PC-3 (cell line): ENCODE measurements at regions not wholly inside any gene's neighbourhood (a gene's known extent, or its start where the extent isn't known, plus 50 kb on each side); places are given as distances from the start of the nearest gene placed in this dataset.

Experiments
- ATAC-seq: fragments of 200-7000 bp; cut with Tn5 transposase; 2 replicates; pipeline ENCODE4 v1.9.1; 2020; ENCODE audit warnings: mild to moderate bottlenecking, moderate library complexity
- BruUV-seq: library from RNA; stranded (reverse); fragments of 400-500 nt; replicated peaks from 2 replicates; lab custom pipeline; 2021; lab: Mats Ljungman, UMichigan
- CTCF ChIA-PET: fragments of 300-600 bp; sonication (Branson Sonifier 250); formaldehyde crosslinking; loops from one replicate; lab custom pipeline; 2022; ENCODE audit warnings: antibody characterized with exemption; lab: Charles Lee
- POLR2A ChIA-PET: fragments of 300-600 bp; sonication (Branson Sonifier 250); formaldehyde crosslinking; loops from one replicate; lab custom pipeline; 2022; ENCODE audit warnings: antibody characterized with exemption; ENCODE audit not compliant: unreplicated experiment; lab: Charles Lee
- DNase-seq: peaks from one replicate; pipeline ENCODE4 v3.0.0-alpha.2; 2015
- H2AFZ ChIP-seq: fragments of 300-600 bp; sonication (generic); 2 replicates; pipeline ENCODE4 v1.6.0; 2016; ENCODE audit warnings: antibody characterized with exemption, low read length
- H3F3A ChIP-seq: fragments of 300-600 bp; sonication (generic); one replicate; pipeline ENCODE4 v1.6.0; 2017; ENCODE audit warnings: antibody characterized with exemption, low read length, control low read depth, mild to moderate bottlenecking; ENCODE audit not compliant: unreplicated experiment
- H3K27ac ChIP-seq: fragments of 300-600 bp; sonication (generic); 2 replicates; pipeline ENCODE4 v1.5.1; 2016; ENCODE audit warnings: mild to moderate bottlenecking, low read length
- H3K27me3 ChIP-seq: fragments of 300-600 bp; sonication (generic); 2 replicates; pipeline ENCODE4 v1.6.1; 2016; ENCODE audit warnings: low read length, mixed read lengths
- H3K36me3 ChIP-seq: fragments of 300-600 bp; sonication (generic); 2 replicates; pipeline ENCODE4 v1.6.1; 2016; ENCODE audit warnings: low read depth, mixed run types, low read length, mixed read lengths
- H3K4me1 ChIP-seq: fragments of 300-600 bp; sonication (generic); 2 replicates; pipeline ENCODE4 v1.5.1; 2016; ENCODE audit warnings: low read length; ENCODE audit not compliant: insufficient read depth
- H3K4me2 ChIP-seq: fragments of 300-600 bp; sonication (generic); 2 replicates; pipeline ENCODE4 v1.6.0; 2016; ENCODE audit warnings: low read length
- H3K4me3 ChIP-seq: fragments of 300-600 bp; sonication (generic); 2 replicates; pipeline ENCODE4 v1.5.1; 2016; ENCODE audit warnings: mild to moderate bottlenecking, low read length, mixed read lengths
- H3K79me2 ChIP-seq: fragments of 300-600 bp; sonication (generic); 2 replicates; pipeline ENCODE4 v1.6.1; 2017; ENCODE audit warnings: low read length, mixed read lengths
- H3K9ac ChIP-seq: fragments of 300-600 bp; sonication (generic); 2 replicates; pipeline ENCODE4 v1.6.0; 2016; ENCODE audit warnings: mild to moderate bottlenecking, low read length
- H3K9me2 ChIP-seq: fragments of 300-600 bp; sonication (generic); replicated peaks from 2 replicates; pipeline ENCODE4 v1.6.1; 2016; ENCODE audit warnings: mixed run types, low read length, mixed read lengths
- H3K9me3 ChIP-seq: fragments of 300-600 bp; sonication (generic); 2 replicates; pipeline ENCODE4 v1.6.1; 2016; ENCODE audit warnings: low read length, mixed read lengths
- H4K20me1 ChIP-seq: fragments of 300-600 bp; sonication (generic); 2 replicates; pipeline ENCODE4 v1.6.1; 2016; ENCODE audit warnings: low read length, mixed read lengths
- EZH2 ChIP-seq: fragments of 300-600 bp; sonication (generic); IDR thresholded peaks from one replicate; pipeline ENCODE4 v1.6.1; 2017; ENCODE audit warnings: antibody characterized with exemption, mild to moderate bottlenecking, low read length; ENCODE audit not compliant: unreplicated experiment
- EZH2phosphoT487 ChIP-seq: fragments of 300-600 bp; sonication (generic); IDR thresholded peaks from 2 replicates; pipeline ENCODE4 v1.6.1; 2018; ENCODE audit warnings: mild to moderate bottlenecking, antibody characterized with exemption, low read length, borderline replicate concordance
- intact Hi-C: fragments of 100-400 bp; cut with micrococcal nuclease; formaldehyde crosslinking; loops from 2 replicates; pipeline ENCODE4 v1.9.0; 2023
- TF ChIP-seq, protein P1 (sequence below): fragments of 300-600 bp; sonication (generic); conservative IDR thresholded peaks from 2 replicates; pipeline ENCODE4 v1.5.1; 2017; ENCODE audit warnings: antibody characterized with exemption, low read depth, mild to moderate bottlenecking, low read length

DNA sequence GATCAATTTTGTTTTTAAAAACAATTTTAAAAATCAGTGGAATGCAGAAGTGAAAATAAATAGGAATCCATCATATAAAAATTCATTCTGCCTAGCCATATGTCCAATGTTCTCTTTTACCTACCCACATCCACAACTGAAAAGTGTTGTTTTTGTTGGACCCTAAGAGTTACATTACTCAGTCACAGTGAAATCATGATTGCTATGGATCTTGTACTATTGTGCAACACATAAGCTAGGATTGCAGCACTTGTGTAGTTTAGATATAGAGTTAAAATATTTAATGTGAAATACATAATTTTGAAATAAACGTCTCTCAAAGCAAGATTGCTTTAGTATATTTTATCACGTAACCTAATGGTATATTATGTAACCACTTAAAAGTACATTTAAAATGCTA lies 213.3 kb upstream of the CLEC14A start:
- no peak overlapping the region for H3K4me2 ChIP-seq
- H3F3A ChIP-seq, result no peaks in the 10 kb centered on the region
- H3K9me3 ChIP-seq, result no peaks in the 10 kb centered on the region
- H3K36me3 ChIP-seq, result no peaks in the 10 kb centered on the region
- H3K9me2 ChIP-seq, result no peaks in the 10 kb centered on the region
- H3K4me1 ChIP-seq, result no peaks in the 10 kb centered on the region
- POLR2A ChIA-PET, result no interaction called here
- DNase-seq (no peak), ATAC-seq (no peak)
- no peaks in the 10 kb centered on the region for H3K79me2 ChIP-seq
- no peak overlapping the region for H3K27ac ChIP-seq
- H4K20me1 ChIP-seq, result no peaks in the 10 kb centered on the region
- H2AFZ ChIP-seq, result no peak overlapping the region
- no peak overlapping the region for H3K9ac ChIP-seq
- H3K4me3 ChIP-seq, result no peak overlapping the region
- no peaks in the 10 kb centered on the region for H3K27me3 ChIP-seq
- CTCF ChIA-PET, result no interaction called here
- TF ChIP-seq, protein P1, sequence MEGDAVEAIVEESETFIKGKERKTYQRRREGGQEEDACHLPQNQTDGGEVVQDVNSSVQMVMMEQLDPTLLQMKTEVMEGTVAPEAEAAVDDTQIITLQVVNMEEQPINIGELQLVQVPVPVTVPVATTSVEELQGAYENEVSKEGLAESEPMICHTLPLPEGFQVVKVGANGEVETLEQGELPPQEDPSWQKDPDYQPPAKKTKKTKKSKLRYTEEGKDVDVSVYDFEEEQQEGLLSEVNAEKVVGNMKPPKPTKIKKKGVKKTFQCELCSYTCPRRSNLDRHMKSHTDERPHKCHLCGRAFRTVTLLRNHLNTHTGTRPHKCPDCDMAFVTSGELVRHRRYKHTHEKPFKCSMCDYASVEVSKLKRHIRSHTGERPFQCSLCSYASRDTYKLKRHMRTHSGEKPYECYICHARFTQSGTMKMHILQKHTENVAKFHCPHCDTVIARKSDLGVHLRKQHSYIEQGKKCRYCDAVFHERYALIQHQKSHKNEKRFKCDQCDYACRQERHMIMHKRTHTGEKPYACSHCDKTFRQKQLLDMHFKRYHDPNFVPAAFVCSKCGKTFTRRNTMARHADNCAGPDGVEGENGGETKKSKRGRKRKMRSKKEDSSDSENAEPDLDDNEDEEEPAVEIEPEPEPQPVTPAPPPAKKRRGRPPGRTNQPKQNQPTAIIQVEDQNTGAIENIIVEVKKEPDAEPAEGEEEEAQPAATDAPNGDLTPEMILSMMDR, result no peak
- no peak for TF ChIP-seq EZH2phosphoT487
- TF ChIP-seq EZH2, result no peak
- BruUV-seq, result no TSS peak
- intact Hi-C loops, result no loop called here

DNA sequence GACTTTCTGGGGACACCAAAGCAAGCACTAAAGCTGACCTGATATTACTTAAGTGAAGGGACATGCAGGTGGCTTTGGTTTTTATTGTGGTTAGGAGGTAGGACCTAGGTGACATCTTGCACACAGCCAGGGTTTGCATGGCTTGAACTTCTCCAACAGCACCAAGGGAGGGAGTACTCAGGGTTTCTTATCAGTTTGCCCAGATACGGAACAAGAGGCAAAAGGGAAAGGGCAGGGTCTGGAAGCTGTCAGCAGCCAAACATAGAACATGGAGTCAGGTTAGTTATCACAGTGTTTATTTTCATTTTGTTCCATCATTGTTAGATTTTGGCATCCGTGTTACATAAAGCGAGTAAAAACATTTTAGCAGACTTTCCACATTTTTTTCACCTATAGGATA lies 186.3 kb upstream of the CLEC14A start:
- Histone ChIP-seq H3K4me3 (no peak overlapping the region), H4K20me1 (no peaks in the 10 kb centered on the region), H3K4me1 (no peaks in the 10 kb centered on the region), H2AFZ (no peak overlapping the region), H3K9ac (no peak overlapping the region), H3K27me3 (no peaks in the 10 kb centered on the region), H3K36me3 (no peaks in the 10 kb centered on the region), H3K79me2 (no peaks in the 10 kb centered on the region), H3K4me2 (no peak overlapping the region), H3F3A (no peaks in the 10 kb centered on the region), H3K27ac (no peak overlapping the region), H3K9me2 (no peaks in the 10 kb centered on the region), H3K9me3 (no peaks in the 10 kb centered on the region)
- ATAC-seq (no peak), DNase-seq (no peak)
- no TSS peak for BruUV-seq
- ChIA-PET POLR2A (no interaction called here), CTCF (no interaction called here)
- intact Hi-C loops, result no loop called here
- TF ChIP-seq EZH2 (no peak), EZH2phosphoT487 (no peak)
- TF ChIP-seq, protein P1, result no peak

DNA sequence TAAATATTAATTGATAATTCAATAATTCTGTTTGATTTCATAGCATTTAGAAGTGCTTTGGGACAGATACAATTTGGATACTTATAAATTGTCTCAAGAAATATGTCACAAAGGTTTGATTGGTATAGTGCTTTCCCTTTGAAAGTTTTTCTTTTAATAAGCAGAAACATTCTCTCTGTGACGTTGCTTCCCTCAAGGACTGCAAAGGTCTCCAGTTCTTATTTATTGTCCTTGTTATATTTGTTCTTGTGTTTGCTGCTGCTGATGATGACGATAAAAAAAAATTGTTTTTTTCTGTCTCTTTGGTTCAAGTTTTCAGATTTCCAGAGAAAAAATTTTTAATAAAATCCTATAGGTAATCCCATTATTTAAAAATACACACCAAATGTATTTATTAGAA lies 176.3 kb upstream of the CLEC14A start:
- TF ChIP-seq EZH2phosphoT487, result no peak
- no peak for TF ChIP-seq EZH2
- TF ChIP-seq, protein P1, result no peak
- ChIA-PET CTCF (no interaction called here), POLR2A (interaction anchor here (0.7 kb wide), 1 partner anchor 355 kb away, joined by 5 read pairs; no protein-coding TSS in a partner anchor)
- Histone ChIP-seq H3K27ac (no peak overlapping the region), H2AFZ (no peak overlapping the region), H3K27me3 (no peaks in the 10 kb centered on the region), H3K79me2 (no peaks in the 10 kb centered on the region), H4K20me1 (no peaks in the 10 kb centered on the region), H3K9me2 (no peaks in the 10 kb centered on the region), H3K9ac (no peak overlapping the region), H3K9me3 (no peaks in the 10 kb centered on the region), H3K4me2 (no peak overlapping the region), H3K36me3 (no peaks in the 10 kb centered on the region), H3K4me1 (no peaks in the 10 kb centered on the region), H3F3A (no peaks in the 10 kb centered on the region), H3K4me3 (no peak overlapping the region)
- no peak for DNase-seq
- intact Hi-C loops, result no loop called here
- no peak for ATAC-seq
- no TSS peak for BruUV-seq
